H9 (cell line): ENCODE measurements at regions not wholly inside any gene's neighbourhood (a gene's known extent, or its start where the extent isn't known, plus 50 kb on each side); places are given as distances from the start of the nearest gene placed in this dataset.

Source experiments
- DNase-seq: peaks from one replicate; pipeline ENCODE4 v3.0.0-alpha.2; 2017
- H2AFZ ChIP-seq: one replicate; pipeline ENCODE4 v1.6.1; 2013; ENCODE audit warnings: mild to moderate bottlenecking, low read length, control low read depth, moderate library complexity
- H2AK5ac ChIP-seq: 2 replicates; pipeline ENCODE4 v1.6.1; 2013; ENCODE audit warnings: low read length, control low read depth, mixed read lengths; ENCODE audit not compliant: insufficient read length
- H2BK120ac ChIP-seq: one replicate; pipeline ENCODE4 v1.6.1; 2013; ENCODE audit warnings: low read depth, mild to moderate bottlenecking, low read length, control low read depth, inconsistent platforms; ENCODE audit not compliant: poor library complexity, severe bottlenecking
- H2BK12ac ChIP-seq: 2 replicates; pipeline ENCODE4 v1.6.1; 2013; ENCODE audit warnings: low read length, control low read depth, mixed read lengths, low read depth; ENCODE audit not compliant: insufficient read length
- H2BK15ac ChIP-seq: 2 replicates; pipeline ENCODE4 v1.6.1; 2013; ENCODE audit warnings: low read depth, low read length, control low read depth
- H2BK20ac ChIP-seq: one replicate; pipeline ENCODE4 v1.6.1; 2013; ENCODE audit warnings: low read depth, mild to moderate bottlenecking, low read length, control low read depth, inconsistent platforms; ENCODE audit not compliant: poor library complexity, severe bottlenecking
- H2BK5ac ChIP-seq: 2 replicates; pipeline ENCODE4 v1.6.1; 2013; ENCODE audit warnings: low read length, control low read depth, mixed read lengths; ENCODE audit not compliant: insufficient read length
- H3K14ac ChIP-seq: 2 replicates; pipeline ENCODE4 v1.6.1; 2013; ENCODE audit warnings: low read length, control low read depth; ENCODE audit not compliant: insufficient read depth
- H3K18ac ChIP-seq: 2 replicates; pipeline ENCODE4 v1.6.1; 2013; ENCODE audit warnings: low read depth, mild to moderate bottlenecking, mixed read lengths, low read length, control low read depth; ENCODE audit not compliant: insufficient read length
- H3K23ac ChIP-seq: 2 replicates; pipeline ENCODE4 v1.6.1; 2013; ENCODE audit warnings: low read length, control low read depth, mixed read lengths, low read depth; ENCODE audit not compliant: insufficient read length
- H3K23me2 ChIP-seq: 2 replicates; pipeline ENCODE4 v1.6.1; 2013; ENCODE audit warnings: low read depth, mild to moderate bottlenecking, mixed read lengths, low read length, control low read depth; ENCODE audit not compliant: insufficient read length, poor library complexity, severe bottlenecking
- H3K27ac ChIP-seq: 2 replicates; pipeline ENCODE4 v1.5.1; 2013; ENCODE audit warnings: low read length, control low read depth, mixed read lengths, low read depth; ENCODE audit not compliant: insufficient read length
- H3K27me3 ChIP-seq: 2 replicates; pipeline ENCODE4 v1.6.1; 2013; ENCODE audit warnings: low read length, control low read depth, inconsistent platforms; ENCODE audit not compliant: insufficient read depth
- H3K4ac ChIP-seq: 2 replicates; pipeline ENCODE4 v1.6.1; 2013; ENCODE audit warnings: low read depth, mild to moderate bottlenecking, control low read depth, inconsistent platforms, low read length, moderate library complexity
- H3K4me1 ChIP-seq: 2 replicates; pipeline ENCODE4 v1.6.1; 2013; ENCODE audit warnings: low read length, control low read depth, inconsistent platforms; ENCODE audit not compliant: insufficient read depth
- H3K4me2 ChIP-seq: 2 replicates; pipeline ENCODE4 v1.6.1; 2013; ENCODE audit warnings: low read length, control low read depth, mixed read lengths; ENCODE audit not compliant: insufficient read length, insufficient read depth
- H3K56ac ChIP-seq: 2 replicates; pipeline ENCODE4 v1.6.1; 2013; ENCODE audit warnings: low read depth, mild to moderate bottlenecking, mixed read lengths, low read length, control low read depth; ENCODE audit not compliant: insufficient read length
- H3K79me1 ChIP-seq: 2 replicates; pipeline ENCODE4 v1.6.1; 2013; ENCODE audit warnings: low read depth, mild to moderate bottlenecking, moderate library complexity, low read length, control low read depth, inconsistent platforms; ENCODE audit not compliant: insufficient read depth, poor library complexity, severe bottlenecking
- H3K79me2 ChIP-seq: 2 replicates; pipeline ENCODE4 v1.6.1; 2013; ENCODE audit warnings: low read length, control low read depth, inconsistent platforms; ENCODE audit not compliant: insufficient read depth
- H3K9ac ChIP-seq: 2 replicates; pipeline ENCODE4 v1.6.1; 2013; ENCODE audit warnings: low read length, control low read depth, mixed read lengths; ENCODE audit not compliant: insufficient read length; ENCODE audit errors: extremely low read depth
- H3K9me3 ChIP-seq: one replicate; pipeline ENCODE4 v1.6.1; 2013; ENCODE audit warnings: low read depth, low read length, inconsistent platforms; ENCODE audit not compliant: control insufficient read depth
- H3T11ph ChIP-seq: one replicate; pipeline ENCODE4 v1.6.1; 2013; ENCODE audit warnings: mild to moderate bottlenecking, low read length, control low read depth, inconsistent platforms
- H4K20me1 ChIP-seq: one replicate; pipeline ENCODE4 v1.6.1; 2013; ENCODE audit not compliant: control insufficient read depth, insufficient read length, insufficient read depth
- H4K5ac ChIP-seq: 2 replicates; pipeline ENCODE4 v1.6.1; 2013; ENCODE audit warnings: low read depth, mild to moderate bottlenecking, mixed read lengths, low read length, control low read depth; ENCODE audit not compliant: insufficient read length
- H4K8ac ChIP-seq: replicated peaks from 2 replicates; pipeline ENCODE4 v1.6.1; 2013; ENCODE audit warnings: low read length, control low read depth, mixed read lengths, low read depth; ENCODE audit not compliant: insufficient read length
- H4K91ac ChIP-seq: 2 replicates; pipeline ENCODE4 v1.6.1; 2013; ENCODE audit warnings: low read depth, mild to moderate bottlenecking, moderate library complexity, mixed read lengths, low read length, control low read depth; ENCODE audit not compliant: insufficient read length
- H3K27ac Mint-ChIP-seq, 3 experiments: 2 replicates in 2 of 3; 3 replicates in 1 of 3; pipeline ENCODE4 v1.8.0; 2020 to 2021; ENCODE audit warnings: mixed read lengths in 3 of 3, mild to moderate bottlenecking in 1 of 3, moderate library complexity in 1 of 3
- H3K27me3 Mint-ChIP-seq: 2 replicates; pipeline ENCODE4 v1.8.0; 2021; ENCODE audit warnings: low read depth, mild to moderate bottlenecking, moderate library complexity, mixed read lengths
- H3K36me3 Mint-ChIP-seq, 3 experiments: 2 replicates in 2 of 3; 3 replicates in 1 of 3; pipeline ENCODE4 v1.8.0; 2020 to 2021; ENCODE audit warnings: low read depth in 3 of 3, mixed read lengths in 3 of 3; ENCODE audit not compliant: insufficient read depth in 1 of 3
- H3K4me1 Mint-ChIP-seq, 2 experiments: 2 replicates each; pipeline ENCODE4 v1.8.0; 2020; ENCODE audit warnings: mixed read lengths in 2 of 2
- H3K4me3 Mint-ChIP-seq, 2 experiments: 2 replicates in 1 of 2; 3 replicates in 1 of 2; pipeline ENCODE4 v1.8.0; 2020 to 2021; ENCODE audit warnings: mild to moderate bottlenecking in 2 of 2, mixed read lengths in 2 of 2, moderate library complexity in 1 of 2
- H3K9me3 Mint-ChIP-seq, 2 experiments: 2 replicates in 1 of 2; 3 replicates in 1 of 2; pipeline ENCODE4 v1.8.0; 2020; ENCODE audit warnings: mild to moderate bottlenecking in 2 of 2, mixed read lengths in 2 of 2, moderate library complexity in 1 of 2
- WGBS: extraction: QIAGEN DNeasy Blood & Tissue Kit; methylation state at CpG from one replicate; pipeline ENCODE4 v1.1.7; 2013; ENCODE audit warnings: missing lambda C conversion rate, low lambda C conversion rate, mixed read lengths; ENCODE audit not compliant: insufficient read length; ENCODE audit errors: extremely low coverage; 5-methylcytosine and 5-hydroxymethylcytosine counted together
- TF ChIP-seq, protein P1 (sequence below): fragments of 200-600 bp; sonication (generic); conservative IDR thresholded peaks from 3 replicates; pipeline ENCODE4 v1.8.0; 2021; ENCODE audit warnings: antibody characterized with exemption, mild to moderate bottlenecking

- Histone ChIP-seq H3K4ac (no peak overlapping the region), H3T11ph (no peak overlapping the region), H4K8ac (no peak overlapping the region), H3K79me1 (no peaks in the 10 kb centered on the region), H3K79me2 (no peaks in the 10 kb centered on the region), H3K18ac (no peak overlapping the region), H3K4me2 (no peak overlapping the region), H3K23me2 (no peaks in the 10 kb centered on the region), H2AFZ (no peak overlapping the region), H2BK20ac (no peak overlapping the region), H3K14ac (no peak overlapping the region), H3K4me1 (no peaks in the 10 kb centered on the region), H3K56ac (no peak overlapping the region), H2BK120ac (no peak overlapping the region), H3K9me3 (no peaks in the 10 kb centered on the region), H3K27ac (no peak overlapping the region), H3K9ac (no peak overlapping the region), H4K91ac (no peak overlapping the region), H2BK12ac (no peak overlapping the region), H3K23ac (no peak overlapping the region), H4K5ac (no peak overlapping the region), H2BK15ac (no peak overlapping the region), H3K27me3 (no peaks in the 10 kb centered on the region), H2BK5ac (no peak overlapping the region), H2AK5ac (no peak overlapping the region), H4K20me1 (no peaks in the 10 kb centered on the region)
- Mint-ChIP-seq H3K27me3 (peaks cover 21% of the 10 kb centered on the region), H3K4me1 (no peaks in the 10 kb centered on the region), H3K9me3 (no peaks in the 10 kb centered on the region; a peak in 1 of 5 replicates), H3K4me3 (no peak overlapping the region), H3K27ac (no peak overlapping the region), H3K36me3 (no peaks in the 10 kb centered on the region)
- TF ChIP-seq, protein P1, sequence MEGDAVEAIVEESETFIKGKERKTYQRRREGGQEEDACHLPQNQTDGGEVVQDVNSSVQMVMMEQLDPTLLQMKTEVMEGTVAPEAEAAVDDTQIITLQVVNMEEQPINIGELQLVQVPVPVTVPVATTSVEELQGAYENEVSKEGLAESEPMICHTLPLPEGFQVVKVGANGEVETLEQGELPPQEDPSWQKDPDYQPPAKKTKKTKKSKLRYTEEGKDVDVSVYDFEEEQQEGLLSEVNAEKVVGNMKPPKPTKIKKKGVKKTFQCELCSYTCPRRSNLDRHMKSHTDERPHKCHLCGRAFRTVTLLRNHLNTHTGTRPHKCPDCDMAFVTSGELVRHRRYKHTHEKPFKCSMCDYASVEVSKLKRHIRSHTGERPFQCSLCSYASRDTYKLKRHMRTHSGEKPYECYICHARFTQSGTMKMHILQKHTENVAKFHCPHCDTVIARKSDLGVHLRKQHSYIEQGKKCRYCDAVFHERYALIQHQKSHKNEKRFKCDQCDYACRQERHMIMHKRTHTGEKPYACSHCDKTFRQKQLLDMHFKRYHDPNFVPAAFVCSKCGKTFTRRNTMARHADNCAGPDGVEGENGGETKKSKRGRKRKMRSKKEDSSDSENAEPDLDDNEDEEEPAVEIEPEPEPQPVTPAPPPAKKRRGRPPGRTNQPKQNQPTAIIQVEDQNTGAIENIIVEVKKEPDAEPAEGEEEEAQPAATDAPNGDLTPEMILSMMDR: no peak
- no CpG with 5 or more reads among the region's 2 CpGs for WGBS
- DNase-seq: no peak
These were observed 88.9 kb upstream of the SIX3 start for GRCh38 chr2:44852594-44852993.
